SK-N-SH (cell line): ENCODE measurements at regions not wholly inside any gene's neighbourhood (a gene's known extent, or its start where the extent isn't known, plus 50 kb on each side); places are given as distances from the start of the nearest gene placed in this dataset.

Experiments
- CTCF ChIA-PET: fragments of 300-600, 350-600 bp; formaldehyde crosslinking; extraction: SDS; loops from one replicate; lab custom pipeline; 2021; lab: Yijun Ruan, JAX
- POLR2A ChIA-PET: fragments of 350-600 bp; sonication (Branson Sonifier 250); formaldehyde crosslinking; extraction: SDS; loops from one replicate; lab custom pipeline; 2020; ENCODE audit warnings: antibody characterized with exemption, inconsistent platforms; lab: Yijun Ruan, JAX
- DNase-seq: peaks from one replicate; pipeline ENCODE4 v3.0.0; 2012
- H2AFZ ChIP-seq: fragments of 200-600 bp; sonication (generic); 2 replicates; pipeline ENCODE4 v1.8.1; 2016; ENCODE audit warnings: antibody characterized with exemption, mild to moderate bottlenecking, low read depth
- H3F3A ChIP-seq: fragments of 200-600 bp; sonication (generic); replicated peaks from 2 replicates; pipeline ENCODE3; 2016; ENCODE audit warnings: antibody characterized with exemption, mild to moderate bottlenecking; ENCODE audit not compliant: insufficient read depth
- H3K27ac ChIP-seq, 2 experiments: fragments of 200-500 bp in 1 of 2; fragments of 200-600 bp in 1 of 2; sonication (Bioruptor generic) in 1 of 2; sonication (generic), shearing (Covaris generic) in 1 of 2; 2 replicates each; pipeline versions ENCODE4 v1.5.1 to v1.6.1; 2014 to 2016; ENCODE audit warnings: low read depth in 2 of 2, inconsistent platforms in 1 of 2, low read length in 1 of 2, mild to moderate bottlenecking in 1 of 2, mixed read lengths in 1 of 2
- H3K27me3 ChIP-seq: fragments of 200-600 bp; sonication (generic), shearing (Covaris generic); 2 replicates; pipeline ENCODE4 v1.6.1; 2016; ENCODE audit warnings: mixed run types; ENCODE audit not compliant: insufficient read depth
- H3K36me3 ChIP-seq, 2 experiments: fragments of 200-500 bp in 1 of 2; fragments of 200-600 bp in 1 of 2; sonication (Bioruptor generic) in 1 of 2; sonication (generic) in 1 of 2; replicated peaks in 1 of 2; 2 replicates each; pipeline versions ENCODE3 to v1.5.1; 2014 to 2016; ENCODE audit warnings: low read length in 1 of 2, mild to moderate bottlenecking in 1 of 2; ENCODE audit not compliant: insufficient read depth in 2 of 2, control insufficient read depth in 1 of 2
- H3K4me1 ChIP-seq, 2 experiments: fragments of 200-500 bp in 1 of 2; fragments of 200-600 bp in 1 of 2; sonication (Bioruptor generic) in 1 of 2; sonication (generic), shearing (Covaris generic) in 1 of 2; 2 replicates each; pipeline versions ENCODE4 v1.5.1 to v1.6.1; 2014 to 2016; ENCODE audit warnings: low read depth in 1 of 2, low read length in 1 of 2, mixed run types in 1 of 2; ENCODE audit not compliant: insufficient read depth in 2 of 2, control insufficient read depth in 1 of 2
- H3K4me2 ChIP-seq: fragments of 200-600 bp; sonication (generic), shearing (Covaris generic); 2 replicates; pipeline ENCODE4 v1.6.1; 2017; ENCODE audit warnings: mixed run types
- H3K4me3 ChIP-seq, 2 experiments: fragments of 200-500 bp in 1 of 2; fragments of 200-600 bp in 1 of 2; sonication (Bioruptor generic) in 1 of 2; sonication (generic), shearing (Covaris generic) in 1 of 2; 2 replicates each; pipeline versions ENCODE4 v1.5.1 to v1.8.1; 2014 to 2016; ENCODE audit warnings: low read depth in 2 of 2, inconsistent platforms in 1 of 2, low read length in 1 of 2, mild to moderate bottlenecking in 1 of 2, mixed read lengths in 1 of 2, moderate library complexity in 1 of 2
- H3K79me2 ChIP-seq: fragments of 200-600 bp; sonication (generic); 2 replicates; pipeline ENCODE4 v1.8.1; 2017; ENCODE audit warnings: mild to moderate bottlenecking; ENCODE audit not compliant: insufficient read depth
- H3K9ac ChIP-seq: fragments of 200-600 bp; sonication (generic); 2 replicates; pipeline ENCODE4 v1.6.1; 2017; ENCODE audit warnings: mixed run types
- H3K9me2 ChIP-seq: fragments of 200-600 bp; sonication (generic); 2 replicates; pipeline ENCODE4 v1.6.1; 2017; ENCODE audit warnings: mixed run types
- H3K9me3 ChIP-seq: fragments of 200-600 bp; sonication (generic); 2 replicates; pipeline ENCODE4 v1.6.1; 2017; ENCODE audit warnings: mixed run types, mild to moderate bottlenecking, moderate library complexity
- H4K20me1 ChIP-seq: fragments of 200-600 bp; sonication (generic); 2 replicates; pipeline ENCODE4 v1.6.1; 2017; ENCODE audit warnings: mild to moderate bottlenecking, mixed run types; ENCODE audit not compliant: insufficient read depth
- CHD2 ChIP-seq: fragments of 150-350 bp; IDR thresholded peaks from 2 replicates; pipeline ENCODE4 v1.6.1; 2018; ENCODE audit warnings: low read length; ENCODE audit not compliant: partially characterized antibody
- FOSL2 ChIP-seq: IDR thresholded peaks from 2 replicates; pipeline ENCODE4 v1.4.0; 2012; ENCODE audit warnings: low read depth, mild to moderate bottlenecking, moderate library complexity, borderline replicate concordance
- FOXJ3 ChIP-seq: sonication (generic); formaldehyde crosslinking; IDR thresholded peaks from 2 replicates; pipeline ENCODE4 v1.5.1; 2020; ENCODE audit warnings: mild to moderate bottlenecking, missing genetic modification reagents
- GABPA ChIP-seq: IDR thresholded peaks from 2 replicates; pipeline ENCODE4 v1.4.0; 2012; ENCODE audit warnings: low read depth, mild to moderate bottlenecking
- GATA2 ChIP-seq: sonication (generic); formaldehyde crosslinking; IDR thresholded peaks from 2 replicates; pipeline ENCODE4 v1.5.0; 2020; ENCODE audit warnings: mild to moderate bottlenecking, missing genetic modification reagents
- JUND ChIP-seq: IDR thresholded peaks from 2 replicates; pipeline ENCODE4 v1.4.0; 2012
- MXI1 ChIP-seq: IDR thresholded peaks from 2 replicates; pipeline ENCODE4 v1.6.1; 2012; ENCODE audit warnings: mild to moderate bottlenecking, low read depth, low read length, improper control_type of control experiment
- NRF1 ChIP-seq: IDR thresholded peaks from 2 replicates; pipeline ENCODE4 v1.6.1; 2012; ENCODE audit warnings: low read depth, mild to moderate bottlenecking, low read length
- POLR2AphosphoS5 ChIP-seq: IDR thresholded peaks from 2 replicates; pipeline ENCODE4 v1.6.1; 2012; ENCODE audit warnings: low read depth, low read length
- RCOR1 ChIP-seq: fragments of 150-350 bp; IDR thresholded peaks from 2 replicates; pipeline ENCODE4 v1.6.1; 2017; ENCODE audit warnings: antibody characterized with exemption, low read length
- REST ChIP-seq: IDR thresholded peaks from 2 replicates; pipeline ENCODE4 v1.6.1; 2012; ENCODE audit warnings: mild to moderate bottlenecking, low read depth, low read length, moderate library complexity
- USF1 ChIP-seq: IDR thresholded peaks from 2 replicates; pipeline ENCODE4 v1.4.0; 2012; ENCODE audit warnings: low read depth, borderline replicate concordance
- YY1 ChIP-seq: IDR thresholded peaks from 2 replicates; pipeline ENCODE4 v1.4.0; 2012; ENCODE audit warnings: low read depth, mild to moderate bottlenecking
- ZBTB33 ChIP-seq: IDR thresholded peaks from 2 replicates; pipeline ENCODE4 v1.4.0; 2012; ENCODE audit warnings: low read depth, borderline replicate concordance
- WGBS: methylation state at CpG from one replicate; pipeline ENCODE4 v1.1.6; 2017; ENCODE audit warnings: low lambda C conversion rate; 5-methylcytosine and 5-hydroxymethylcytosine counted together

GRCh38 chr12:114608509-114608908 lies 75.5 kb downstream of the TBX3 start:
- no peak overlapping the region for H3K4me2 ChIP-seq
- no peak overlapping the region for H3K4me3 ChIP-seq
- no peaks in the 10 kb centered on the region for H4K20me1 ChIP-seq
- no peaks in the 10 kb centered on the region for H3K4me1 ChIP-seq
- H2AFZ ChIP-seq: no peak overlapping the region
- no peak for TF ChIP-seq YY1
- no peak for TF ChIP-seq POLR2AphosphoS5
- no peak for TF ChIP-seq USF1
- H3K9me3 ChIP-seq: no peaks in the 10 kb centered on the region
- no peaks in the 10 kb centered on the region for H3K79me2 ChIP-seq
- no peaks in the 10 kb centered on the region for H3F3A ChIP-seq
- no peak overlapping the region for H3K27ac ChIP-seq
- no peak for DNase-seq
- CTCF ChIA-PET: interaction anchor here (0.7 kb wide), 1 partner anchor 56 kb away, joined by 3 read pairs; no protein-coding TSS in a partner anchor
- 19% methylated on average over 3 of the region's 3 CpGs for WGBS
- no peaks in the 10 kb centered on the region for H3K9me2 ChIP-seq
- H3K9ac ChIP-seq: no peak overlapping the region
- no peaks in the 10 kb centered on the region for H3K36me3 ChIP-seq
- no peaks in the 10 kb centered on the region; the same call in 1 of the 2 replicates for H3K27me3 ChIP-seq
- POLR2A ChIA-PET: no interaction called here

- H3K9me2 ChIP-seq: no peaks in the 10 kb centered on the region
- ChIA-PET POLR2A (no interaction called here), CTCF (interaction anchor here (2.7 kb wide), 1 partner anchor 19 kb away, joined by 9 read pairs; no protein-coding TSS in a partner anchor)
- DNase-seq: no peak
- H3K27me3 ChIP-seq: no peaks in the 10 kb centered on the region; the same call in 1 of the 2 replicates
- no peaks in the 10 kb centered on the region for H3K4me1 ChIP-seq
- H3F3A ChIP-seq: no peaks in the 10 kb centered on the region
- no peaks in the 10 kb centered on the region for H3K79me2 ChIP-seq
- H3K27ac ChIP-seq: no peak overlapping the region
- no peak overlapping the region for H2AFZ ChIP-seq
- no peaks in the 10 kb centered on the region for H3K36me3 ChIP-seq
- H3K4me2 ChIP-seq: no peak overlapping the region
- no peak overlapping the region for H3K4me3 ChIP-seq
- no peaks in the 10 kb centered on the region for H4K20me1 ChIP-seq
- H3K9me3 ChIP-seq: no peaks in the 10 kb centered on the region
- WGBS: 31% methylated on average over 3 of the region's 3 CpGs
- H3K9ac ChIP-seq: no peak overlapping the region
- TF ChIP-seq ZBTB33 (no peak), FOSL2 (no peak), GATA2 (CRISPR knock-in tag) (no peak)
Measured at GRCh38 chr12:114605918-114606317, 78.1 kb downstream of the TBX3 start.

GRCh38 chr12:114604606-114605005 lies 79.4 kb downstream of the TBX3 start:
- no peaks in the 10 kb centered on the region; the same call in 1 of the 2 replicates for H3K27me3 ChIP-seq
- ChIA-PET CTCF (interaction anchor here (1.2 to 2.7 kb wide), 2 partner anchors 20 to 33 kb away, joined by 4 to 9 read pairs; no protein-coding TSS in a partner anchor), POLR2A (no interaction called here)
- no peak overlapping the region for H2AFZ ChIP-seq
- H3F3A ChIP-seq: no peaks in the 10 kb centered on the region
- whole genome bisulfite sequencing: 23% methylated on average over 5 of the region's 5 CpGs
- H3K27ac ChIP-seq: no peak overlapping the region
- H3K9me3 ChIP-seq: no peaks in the 10 kb centered on the region
- no peak overlapping the region for H3K9ac ChIP-seq
- H3K9me2 ChIP-seq: no peaks in the 10 kb centered on the region
- no peaks in the 10 kb centered on the region for H4K20me1 ChIP-seq
- no peak overlapping the region for H3K4me2 ChIP-seq
- no peak overlapping the region for H3K4me3 ChIP-seq
- H3K79me2 ChIP-seq: no peaks in the 10 kb centered on the region
- H3K36me3 ChIP-seq: no peaks in the 10 kb centered on the region
- DNase-seq: no peak
- no peaks in the 10 kb centered on the region for H3K4me1 ChIP-seq
- no peak for TF ChIP-seq YY1
- no peak for TF ChIP-seq NRF1
- no peak for TF ChIP-seq REST
- TF ChIP-seq CHD2: no peak
- no peak for TF ChIP-seq JUND
- TF ChIP-seq ZBTB33: no peak
- no peak for TF ChIP-seq RCOR1
- no peak for TF ChIP-seq MXI1
- no peak for TF ChIP-seq GABPA
- TF ChIP-seq FOXJ3 (CRISPR knock-in tag): no peak
